NCI-H1694 treated with DMSO at 0.1 percent for 48 hours (cell line): ENCODE measurements at regions not wholly inside any gene's neighbourhood (a gene's known extent, or its start where the extent isn't known, plus 50 kb on each side); places are given as distances from the start of the nearest gene placed in this dataset.

Source experiments
- DNase-seq: peaks from one replicate; lab custom pipeline; 2025; lab: John Stamatoyannopoulos, UW

DNA sequence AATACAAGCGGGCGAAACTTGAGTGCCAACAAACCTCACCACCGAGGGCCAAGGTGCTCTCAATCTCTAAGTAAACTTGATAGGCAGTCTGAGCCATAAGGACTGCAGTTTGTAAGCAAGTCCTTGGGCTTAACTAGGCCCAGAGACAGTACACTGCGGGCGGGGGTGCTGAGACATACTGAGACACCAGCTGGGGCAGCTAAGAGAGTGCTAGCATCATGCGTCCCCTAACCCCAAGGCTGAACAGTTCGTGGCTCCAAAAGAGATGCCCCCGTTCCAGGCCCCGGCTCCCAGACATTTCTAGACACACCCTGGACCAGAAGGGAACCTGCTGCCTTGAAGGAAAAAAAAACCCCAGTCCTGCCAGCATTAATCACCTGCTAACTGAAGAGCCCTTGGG lies 126.8 kb upstream of the PRDX4 start:
- no peak for DNase-seq

DNA sequence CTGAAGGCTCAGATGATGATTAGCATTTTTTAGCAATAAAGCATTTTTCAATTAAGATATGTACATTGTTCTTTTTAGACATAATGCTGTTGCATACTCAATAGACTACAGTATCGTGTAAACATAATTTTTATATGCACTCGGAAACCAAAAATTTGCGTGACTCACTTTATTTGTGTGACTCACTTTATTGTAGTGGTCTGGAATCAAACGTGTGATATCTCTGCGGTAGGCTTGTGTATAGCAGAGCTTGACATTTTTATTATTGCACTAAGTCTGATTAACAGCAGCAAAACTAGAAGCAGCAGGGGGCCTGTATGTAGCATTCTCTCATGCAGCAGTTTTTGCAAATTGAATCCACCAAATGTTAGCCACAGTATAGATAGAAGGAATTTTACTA lies 119.1 kb upstream of the PRDX4 start:
- no peak for DNase-seq

DNA sequence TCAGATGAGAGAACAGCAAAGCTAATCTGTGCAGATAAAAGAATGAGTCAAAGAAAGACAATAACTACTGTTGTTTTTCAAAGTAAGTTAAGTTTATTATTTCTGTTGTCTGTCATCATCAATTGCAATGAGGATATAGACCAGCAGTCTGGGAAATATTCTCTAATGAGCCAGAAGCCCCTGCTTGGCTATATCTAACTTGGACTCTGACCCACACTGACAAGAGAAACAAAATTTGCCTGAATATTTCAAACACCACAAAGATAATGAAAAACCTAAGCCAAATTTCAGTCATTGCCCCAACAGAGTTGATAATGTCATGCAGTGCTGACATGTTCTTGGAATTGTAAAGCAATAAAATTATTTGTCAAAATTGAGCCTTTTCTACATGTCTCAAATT lies 115.0 kb upstream of the PRDX4 start:
- no peak for DNase-seq

DNA sequence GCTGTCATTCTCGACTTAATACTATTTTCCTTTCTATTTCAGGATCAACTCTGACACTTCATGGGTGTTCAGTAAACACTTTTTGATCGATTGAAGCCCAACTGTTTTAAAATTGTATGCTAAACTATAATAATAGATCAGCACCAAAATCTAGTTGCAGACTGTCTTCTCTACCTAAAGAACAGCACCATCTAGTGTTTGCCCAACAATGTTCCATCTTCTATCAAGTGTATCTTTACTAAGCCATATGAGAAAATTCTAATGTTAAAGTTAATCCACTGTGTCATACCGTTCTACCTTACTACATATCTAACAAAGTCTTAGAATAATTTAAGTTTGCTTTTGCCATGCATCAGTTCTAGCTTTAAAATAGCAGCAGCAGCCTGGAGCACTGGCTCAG lies 113.0 kb upstream of the PRDX4 start:
- peak; percentile 18 for DNase-seq

DNA sequence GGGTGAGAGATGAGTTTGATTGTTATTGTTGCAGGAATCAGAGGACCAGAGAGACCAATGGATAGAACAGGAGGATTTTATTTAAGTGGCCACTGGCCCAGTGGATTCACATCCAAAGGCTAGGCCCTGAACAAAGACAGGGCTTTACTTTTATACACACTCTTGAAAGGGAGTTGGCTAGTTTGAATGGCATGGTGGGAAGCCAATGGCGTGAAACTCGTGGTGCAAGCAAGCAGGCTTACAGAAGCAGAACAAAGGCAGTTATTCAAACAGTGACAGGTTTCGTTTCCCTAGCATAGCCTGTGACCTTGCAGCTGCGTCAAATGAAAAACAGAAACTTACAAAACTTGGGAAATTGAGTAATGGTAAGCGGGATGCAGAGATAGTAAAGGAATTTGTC lies 110.2 kb upstream of the PRDX4 start:
- no peak for DNase-seq

DNA sequence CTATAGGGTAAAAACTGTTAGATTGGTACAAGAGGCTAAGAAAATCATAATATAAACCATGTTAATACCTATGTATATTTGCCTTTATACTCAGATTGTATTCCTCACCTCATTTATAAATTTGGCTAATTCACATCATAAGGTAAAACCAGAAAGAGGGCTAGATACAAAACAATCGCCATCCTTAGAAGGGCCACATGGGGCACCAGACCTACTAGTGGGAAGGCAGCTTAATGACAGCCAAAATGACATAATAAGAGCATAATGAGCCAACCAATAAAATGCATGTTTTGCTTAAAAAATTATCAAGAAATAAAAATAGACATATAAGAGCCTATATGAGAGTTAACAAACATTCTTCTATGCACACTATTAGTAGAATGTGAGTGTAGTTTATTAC lies 107.3 kb upstream of the PRDX4 start:
- no peak for DNase-seq

DNA sequence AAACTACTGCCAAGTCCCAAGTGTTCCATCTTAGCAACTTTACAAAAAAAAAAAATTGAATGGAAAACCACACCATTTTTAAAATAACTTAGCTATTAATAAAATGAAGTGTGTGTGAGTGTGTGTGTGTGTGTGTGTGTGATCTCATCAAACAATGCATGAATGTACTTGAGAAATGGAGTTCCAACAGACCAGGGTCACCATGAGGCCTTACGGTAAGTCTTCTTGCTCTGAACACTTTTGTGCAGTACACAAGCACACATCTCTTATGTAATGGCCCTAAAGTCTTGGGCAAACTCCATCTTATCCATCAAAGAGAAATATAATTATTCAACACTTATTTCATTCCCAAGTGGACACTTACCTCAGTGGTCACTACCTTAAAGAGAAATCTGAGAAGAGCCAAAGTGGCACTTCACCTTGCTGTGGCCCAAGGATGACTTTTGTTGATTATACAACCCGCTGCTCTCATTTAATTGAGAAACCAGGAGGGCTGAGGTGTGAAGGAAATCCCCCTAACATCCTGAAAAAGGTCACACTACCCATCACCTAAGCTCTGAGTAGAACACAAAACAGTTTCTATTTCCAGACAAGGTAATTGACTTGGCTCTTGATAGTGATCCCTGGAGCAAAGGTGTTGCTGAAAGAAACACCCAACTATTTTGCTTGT lies 96.5 kb upstream of the PRDX4 start:
- no peak for DNase-seq

DNA sequence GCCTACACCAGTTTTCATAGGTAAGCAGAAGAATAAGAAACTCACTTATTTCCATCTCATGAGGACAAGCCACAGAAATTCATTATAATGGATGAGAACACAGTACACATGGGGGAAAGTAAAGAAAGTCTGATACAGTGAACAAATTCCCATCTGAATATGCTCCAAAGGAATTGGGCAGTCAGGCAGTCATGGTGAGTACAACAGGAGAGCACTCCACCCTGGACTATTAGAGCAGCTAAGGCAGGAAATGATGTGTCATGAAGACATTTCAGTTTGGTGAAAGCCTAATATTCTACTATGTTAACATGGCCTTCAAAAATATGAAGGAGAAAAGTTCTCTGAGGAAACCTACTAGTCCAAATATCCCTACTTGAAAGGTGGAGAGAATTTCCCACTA lies 92.0 kb upstream of the PRDX4 start:
- no peak for DNase-seq

DNA sequence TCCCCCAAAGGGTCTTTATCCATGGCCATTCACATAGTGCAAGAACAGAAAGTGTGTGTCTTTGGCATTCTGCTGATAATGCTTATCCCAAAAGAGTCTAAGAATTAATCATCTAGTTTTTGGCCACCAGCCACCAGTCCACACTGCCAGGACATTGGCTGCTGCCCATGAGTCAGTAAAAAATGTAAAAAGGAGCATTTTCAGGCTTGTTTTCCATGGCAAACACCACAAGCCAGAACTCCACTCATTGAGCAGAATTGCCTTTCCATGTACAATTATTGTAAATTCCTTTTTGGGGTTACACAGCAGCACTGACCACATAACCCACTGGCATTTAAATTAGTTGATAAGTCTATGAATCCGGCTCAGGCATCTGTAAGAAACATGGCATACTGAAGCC lies 89.2 kb upstream of the PRDX4 start:
- DNase-seq: no peak

DNA sequence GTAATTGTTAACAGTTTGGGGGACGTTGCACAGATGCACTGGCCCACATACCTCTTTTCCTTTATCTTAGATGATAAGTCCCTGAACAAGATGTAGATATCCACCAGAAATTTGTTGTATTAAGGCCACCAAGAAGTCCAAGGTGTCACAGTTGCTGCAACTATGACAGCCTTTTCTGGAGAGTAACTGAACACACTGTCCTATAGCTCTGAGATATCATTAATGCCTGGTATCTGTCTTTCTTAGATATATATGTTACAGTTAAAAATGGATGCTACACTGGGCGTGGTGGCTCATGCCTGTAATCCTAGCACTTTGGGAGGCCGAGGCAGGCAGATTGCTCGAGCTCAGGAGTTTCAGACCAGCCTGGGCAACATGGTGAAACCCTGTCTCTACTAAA lies 77.8 kb upstream of the PRDX4 start:
- DNase-seq: no peak

DNA sequence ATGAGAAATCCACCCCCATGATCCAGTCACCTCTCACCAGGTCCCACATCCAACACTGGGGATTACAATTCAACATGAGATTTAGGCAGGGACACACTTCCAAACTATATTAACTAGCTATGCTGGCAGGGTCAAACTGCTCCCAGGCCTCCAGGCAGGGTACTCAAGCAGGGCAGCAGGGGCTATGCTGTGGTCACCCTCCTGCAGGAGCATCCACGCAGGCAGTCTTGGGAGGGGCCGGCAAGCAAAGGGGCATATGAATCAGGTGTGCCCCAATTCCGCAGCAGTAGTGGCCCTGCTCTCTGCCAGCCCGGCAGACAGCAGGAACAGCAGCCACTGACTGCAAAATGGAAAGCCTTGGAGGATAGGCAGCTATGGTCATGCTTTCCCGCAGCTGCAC lies 74.6 kb upstream of the PRDX4 start:
- no peak for DNase-seq

DNA sequence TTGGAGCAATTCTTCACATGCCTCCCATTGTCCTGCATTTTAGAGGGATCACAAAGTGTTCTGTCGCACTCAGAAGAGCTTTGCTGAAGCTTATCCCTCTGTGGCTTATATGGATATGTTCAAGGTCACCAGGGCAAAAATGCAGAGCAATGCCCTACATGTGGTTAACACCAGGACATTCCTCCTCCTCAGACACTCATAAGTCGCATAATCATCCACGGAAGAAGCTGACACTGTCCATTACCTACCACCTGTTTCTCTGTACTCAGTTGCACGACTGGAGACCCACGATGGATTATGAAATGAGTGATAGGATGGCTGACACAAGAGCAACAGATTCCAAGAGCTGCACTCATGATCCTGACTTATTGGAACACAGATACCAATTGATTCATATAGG lies 68.7 kb upstream of the PRDX4 start:
- no peak for DNase-seq

DNA sequence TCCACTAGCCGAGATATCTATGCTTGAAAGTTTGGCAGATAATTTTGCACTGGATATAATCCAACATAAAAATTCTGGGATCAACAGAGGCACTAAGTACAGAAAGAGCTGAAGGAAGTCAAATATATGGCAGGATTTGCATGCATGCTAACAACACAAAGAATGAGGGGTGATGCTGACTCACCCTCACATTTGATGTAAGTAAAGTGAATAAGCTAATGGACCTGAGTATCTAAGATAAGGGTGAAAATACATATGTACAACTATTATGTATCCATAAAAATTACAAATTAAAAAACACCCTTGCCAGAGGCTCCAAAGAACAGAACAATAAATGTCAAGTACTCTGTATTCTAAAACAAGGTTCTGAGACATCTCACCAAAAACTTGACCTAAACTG lies 63.8 kb upstream of the PRDX4 start:
- DNase-seq: no peak

DNA sequence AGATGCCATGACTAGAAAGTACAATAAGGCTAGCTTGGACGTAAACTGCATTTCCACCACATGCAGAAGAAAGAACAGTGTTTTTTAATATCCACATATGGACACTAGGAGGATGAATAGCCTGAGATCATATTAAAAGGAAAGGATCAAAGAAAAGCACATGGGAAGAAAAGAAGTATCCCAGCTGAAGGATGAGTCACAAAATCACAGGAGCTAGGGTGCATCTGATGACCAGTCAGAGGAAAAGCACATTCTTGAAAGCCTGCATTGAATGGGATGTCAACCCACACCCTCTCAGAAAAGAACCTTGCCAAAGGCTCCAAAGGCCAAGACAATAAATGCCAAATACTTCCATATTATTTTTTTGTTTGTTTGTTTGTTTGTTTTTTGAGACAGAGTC lies 56.8 kb upstream of the PRDX4 start:
- DNase-seq: no peak

DNA sequence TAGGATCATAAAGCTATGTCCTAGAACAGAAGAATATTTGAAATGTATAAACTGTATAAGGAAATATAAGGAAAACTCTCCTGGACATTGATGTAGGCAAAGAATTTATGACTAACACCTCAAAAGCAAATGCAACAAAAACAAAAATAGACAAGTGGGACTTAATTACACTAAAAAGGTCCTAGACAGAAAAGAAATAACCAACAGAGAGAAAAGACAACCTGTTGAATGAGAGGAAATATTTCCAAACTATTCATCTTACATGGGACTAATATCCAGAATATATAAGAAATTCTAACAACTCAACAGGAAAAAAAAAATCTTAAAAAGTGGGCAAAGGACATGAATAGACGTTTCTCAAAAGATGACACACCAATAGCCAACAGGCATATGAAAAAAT lies 54.4 kb upstream of the PRDX4 start:
- no peak for DNase-seq

DNA sequence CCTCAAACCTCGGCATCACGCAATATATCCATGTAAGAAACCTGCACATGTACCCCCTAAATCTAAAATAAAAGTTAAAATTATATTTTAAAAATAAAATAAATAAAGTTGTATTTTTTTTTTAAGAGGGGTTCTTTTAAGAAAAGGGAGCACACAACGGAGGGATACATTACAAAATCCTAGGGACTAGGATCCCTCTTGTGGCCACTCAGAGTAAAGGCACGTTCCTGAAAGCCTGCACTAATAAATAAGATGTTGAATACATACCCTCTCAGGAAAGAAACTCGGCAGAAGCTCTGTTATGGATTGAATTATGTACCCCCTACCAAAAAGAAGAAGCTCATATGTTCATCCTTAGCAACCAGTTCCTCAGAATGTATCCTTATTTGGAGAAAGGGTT lies 50.9 kb upstream of the PRDX4 start:
- DNase-seq: peak; percentile 2
